GM19372 (cell line): ENCODE measurements at regions not wholly inside any gene's neighbourhood (a gene's known extent, or its start where the extent isn't known, plus 50 kb on each side); places are given as distances from the start of the nearest gene placed in this dataset.

Source experiments
- ATAC-seq: cut with Tn5 transposase; IDR thresholded peaks from one replicate; pipeline ENCODE4 v1.9.1; 2021; ENCODE audit warnings: mild to moderate bottlenecking, low read depth, moderate library complexity; ENCODE audit not compliant: unreplicated experiment

- no peak for ATAC-seq
Observed at GRCh38 chr6:40274058-40274457, 313.1 kb downstream of the LRFN2 start.

- no peak for ATAC-seq
Observed at GRCh38 chr6:40268614-40269013, 318.6 kb downstream of the LRFN2 start.

GRCh38 chr6:40268166-40268565, 319.0 kb downstream of the LRFN2 start:
- no peak for ATAC-seq

- no peak for ATAC-seq
Observed at GRCh38 chr6:40265615-40266014, 321.5 kb downstream of the LRFN2 start.

GRCh38 chr6:40263970-40264369, 323.2 kb downstream of the LRFN2 start:
- no peak for ATAC-seq

- no peak for ATAC-seq
Observed at GRCh38 chr6:40262363-40262762, 324.8 kb downstream of the LRFN2 start.

GRCh38 chr6:40258531-40258930, 324.3 kb upstream of the MOCS1 start:
- no peak for ATAC-seq

GRCh38 chr6:40256831-40257230, 322.6 kb upstream of the MOCS1 start:
- ATAC-seq, result no peak

GRCh38 chr6:40256224-40256623, 322.0 kb upstream of the MOCS1 start:
- no peak for ATAC-seq

GRCh38 chr6:40253420-40253819, 319.2 kb upstream of the MOCS1 start:
- no peak for ATAC-seq

- ATAC-seq, result no peak
Observed at GRCh38 chr6:40252531-40253258, 318.4 kb upstream of the MOCS1 start.

GRCh38 chr6:40251637-40252300, 317.5 kb upstream of the MOCS1 start:
- ATAC-seq, result no peak

- no peak for ATAC-seq
Observed at GRCh38 chr6:40249935-40250334, 315.7 kb upstream of the MOCS1 start.

- no peak for ATAC-seq
Observed at GRCh38 chr6:40247516-40248115, 313.4 kb upstream of the MOCS1 start.

- ATAC-seq, result no peak
Observed at GRCh38 chr6:40244699-40245098, 310.4 kb upstream of the MOCS1 start.

GRCh38 chr6:40232698-40233097, 298.4 kb upstream of the MOCS1 start:
- ATAC-seq, result no peak

GRCh38 chr6:40227735-40228134, 293.5 kb upstream of the MOCS1 start:
- no peak for ATAC-seq

GRCh38 chr6:40222354-40222753, 288.1 kb upstream of the MOCS1 start:
- ATAC-seq, result no peak

- ATAC-seq, result no peak
Observed at GRCh38 chr6:40219799-40220198, 285.5 kb upstream of the MOCS1 start.

GRCh38 chr6:40210628-40211056, 276.4 kb upstream of the MOCS1 start:
- ATAC-seq, result no peak

- no peak for ATAC-seq
Observed at GRCh38 chr6:40205801-40206200, 271.5 kb upstream of the MOCS1 start.

GRCh38 chr6:40205004-40205403, 270.7 kb upstream of the MOCS1 start:
- no peak for ATAC-seq
